Stimulated activated naive CD8-positive, alpha-beta T cell treated with anti-CD3 and anti-CD28 coated beads, Interleukin-15, amount 100 ng/mL, for 72 hours (primary cell): ENCODE measurements at regions not wholly inside any gene's neighbourhood (a gene's known extent, or its start where the extent isn't known, plus 50 kb on each side); places are given as distances from the start of the nearest gene placed in this dataset.

Source experiments
- ATAC-seq: fragments of 150-1000 bp; cut with Tn5 transposase; 2 replicates; pipeline ENCODE4 v1.10.0; 2021; ENCODE audit warnings: mild to moderate bottlenecking, moderate library complexity
- DNase-seq, 2 donors: peaks; one replicate each; pipeline ENCODE4 v3.0.0; 2021 to 2022
- H3K27ac Mint-ChIP-seq, 2 donors: one replicate each; pipeline ENCODE4 v1.8.0; 2022; ENCODE audit warnings: mild to moderate bottlenecking in 2 of 2, mixed read lengths in 2 of 2, moderate library complexity in 2 of 2
- H3K27me3 Mint-ChIP-seq: one replicate; pipeline ENCODE4 v1.8.0; 2022; ENCODE audit warnings: mixed read lengths
- H3K4me1 Mint-ChIP-seq: one replicate; pipeline ENCODE4 v1.8.0; 2022; ENCODE audit warnings: mild to moderate bottlenecking, mixed read lengths
- H3K4me3 Mint-ChIP-seq, 2 donors: one replicate each; pipeline ENCODE4 v1.8.0; 2022; ENCODE audit warnings: mild to moderate bottlenecking in 2 of 2, mixed read lengths in 2 of 2, moderate library complexity in 1 of 2
- H3K9me3 Mint-ChIP-seq, 2 donors: one replicate each; pipeline ENCODE4 v1.8.0; 2022; ENCODE audit warnings: mixed read lengths in 2 of 2

DNA sequence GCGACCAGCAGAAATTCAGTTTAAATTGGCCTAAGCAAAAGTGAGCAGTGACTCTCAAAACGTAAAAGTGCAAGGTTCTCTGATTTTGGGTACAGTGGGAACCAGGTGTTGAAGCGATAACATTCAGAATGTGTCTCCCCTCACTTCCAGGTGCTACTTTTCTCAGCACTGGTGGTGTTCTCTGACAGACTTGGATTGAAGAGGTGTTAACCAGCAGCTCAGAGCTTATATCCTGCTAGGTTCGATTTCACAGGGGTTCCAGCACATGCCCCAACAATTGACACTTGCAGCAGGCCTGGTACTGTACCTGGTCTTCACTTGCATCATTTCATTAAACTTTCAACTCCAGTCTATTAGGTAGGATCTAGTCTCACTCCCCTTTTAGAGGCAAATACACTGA, 680.2 kb downstream of the VRK1 start:
- no peak for DNase-seq
- Mint-ChIP-seq H3K4me1 (no peaks in the 10 kb centered on the region), H3K4me3 (no peak overlapping the region), H3K27ac (no peak overlapping the region), H3K27me3 (no peaks in the 10 kb centered on the region), H3K9me3 (peaks cover 0 to 5% of the 10 kb centered on the region in 2 donors)
- ATAC-seq: no peak

GRCh38 chr14:97485201-97485600, 688.0 kb downstream of the VRK1 start:
- H3K9me3 Mint-ChIP-seq: no peaks in the 10 kb centered on the region
- DNase-seq (no peak), ATAC-seq (no peak)
- H3K27ac Mint-ChIP-seq: no peak overlapping the region
- H3K4me3 Mint-ChIP-seq: no peak overlapping the region
- H3K4me1 Mint-ChIP-seq: peaks cover 6% of the 10 kb centered on the region
- H3K27me3 Mint-ChIP-seq: no peaks in the 10 kb centered on the region

DNA sequence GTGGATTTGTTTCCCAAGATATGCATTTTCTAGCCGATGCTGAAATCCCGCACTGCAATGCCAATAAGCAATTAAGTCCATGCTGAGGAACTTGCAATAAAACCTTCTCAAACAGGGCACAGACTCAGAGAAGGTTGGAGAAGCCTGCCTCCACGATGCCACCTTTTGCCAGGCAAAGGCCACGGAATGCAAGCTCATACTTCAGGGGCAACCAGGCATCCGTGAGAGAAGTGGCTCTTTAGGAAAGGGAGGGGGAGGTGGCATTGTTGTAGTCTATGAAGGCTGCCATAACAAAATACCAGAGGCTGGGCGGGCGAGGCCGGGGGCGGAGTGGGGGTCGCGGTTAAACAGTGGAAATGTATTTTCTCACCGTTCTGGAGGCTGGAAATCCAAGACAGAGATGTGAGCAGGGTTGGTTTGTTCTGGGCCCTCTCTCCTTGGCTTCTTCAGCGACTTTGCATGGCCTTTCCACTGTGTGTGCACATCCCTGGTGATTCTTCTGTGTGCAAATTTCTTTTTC, 689.5 kb downstream of the VRK1 start:
- Mint-ChIP-seq H3K27ac (peak overlapping the region in 1 of 2 donors; percentile 68), H3K27me3 (no peaks in the 10 kb centered on the region), H3K4me1 (peaks cover 6% of the 10 kb centered on the region), H3K4me3 (no peak overlapping the region), H3K9me3 (no peaks in the 10 kb centered on the region)
- no peak for DNase-seq
- ATAC-seq: no peak

GRCh38 chr14:97489750-97490149, 692.6 kb downstream of the VRK1 start:
- Mint-ChIP-seq H3K9me3 (peaks cover 10 to 15% of the 10 kb centered on the region in 2 donors), H3K27me3 (no peaks in the 10 kb centered on the region), H3K4me3 (no peak overlapping the region), H3K4me1 (peaks cover 2% of the 10 kb centered on the region), H3K27ac (no peak overlapping the region)
- no peak for ATAC-seq
- no peak for DNase-seq

GRCh38 chr14:97490521-97491070, 693.4 kb downstream of the VRK1 start:
- ATAC-seq (no peak), DNase-seq (no peak)
- peaks cover 10 to 15% of the 10 kb centered on the region in 2 donors for H3K9me3 Mint-ChIP-seq
- H3K27me3 Mint-ChIP-seq: no peaks in the 10 kb centered on the region
- no peaks in the 10 kb centered on the region for H3K4me1 Mint-ChIP-seq
- H3K27ac Mint-ChIP-seq: no peak overlapping the region
- no peak overlapping the region for H3K4me3 Mint-ChIP-seq

GRCh38 chr14:97491697-97492096, 694.5 kb downstream of the VRK1 start:
- no peak overlapping the region for H3K27ac Mint-ChIP-seq
- peaks cover 10 to 15% of the 10 kb centered on the region in 2 donors for H3K9me3 Mint-ChIP-seq
- no peaks in the 10 kb centered on the region for H3K4me1 Mint-ChIP-seq
- H3K4me3 Mint-ChIP-seq: no peak overlapping the region
- no peak for DNase-seq
- ATAC-seq: no peak
- H3K27me3 Mint-ChIP-seq: no peaks in the 10 kb centered on the region

DNA sequence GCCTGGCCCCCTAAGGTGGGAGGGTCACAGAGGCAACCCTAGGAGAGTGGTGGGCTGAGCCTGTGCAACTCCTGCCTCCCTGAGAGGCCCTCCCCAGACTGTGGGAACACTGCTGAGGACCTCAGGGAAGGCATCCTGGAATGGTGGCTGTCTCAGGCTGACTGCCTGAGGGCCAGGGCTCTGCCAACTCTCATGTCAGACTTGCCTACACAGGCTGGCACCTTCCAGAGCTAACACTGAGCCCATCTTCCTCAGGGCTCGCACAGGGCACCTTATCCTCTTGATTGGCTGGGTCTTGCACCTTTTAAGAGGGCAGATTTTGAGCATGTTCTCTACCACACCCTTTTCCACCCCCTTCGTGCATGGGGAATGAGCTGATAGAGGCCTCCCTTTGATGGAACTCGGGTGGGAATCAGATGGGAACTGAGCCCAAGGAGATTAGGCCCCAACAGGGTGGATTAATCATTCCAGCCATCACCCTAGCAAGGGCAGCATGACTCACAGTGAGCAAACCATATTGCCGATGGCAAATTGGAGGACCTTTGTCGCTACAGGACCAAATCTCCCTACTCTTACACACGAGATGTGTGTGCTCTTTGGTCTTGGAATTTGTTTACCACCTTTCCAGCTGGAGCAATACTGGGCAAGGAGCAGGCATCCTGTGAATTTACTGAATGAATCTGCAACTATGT, 702.8 kb downstream of the VRK1 start:
- no peak overlapping the region for H3K4me3 Mint-ChIP-seq
- ATAC-seq (no peak), DNase-seq (no peak)
- H3K4me1 Mint-ChIP-seq: no peaks in the 10 kb centered on the region
- H3K27ac Mint-ChIP-seq: no peak overlapping the region
- peaks cover 0 to 7% of the 10 kb centered on the region in 2 donors for H3K9me3 Mint-ChIP-seq
- H3K27me3 Mint-ChIP-seq: no peaks in the 10 kb centered on the region

DNA sequence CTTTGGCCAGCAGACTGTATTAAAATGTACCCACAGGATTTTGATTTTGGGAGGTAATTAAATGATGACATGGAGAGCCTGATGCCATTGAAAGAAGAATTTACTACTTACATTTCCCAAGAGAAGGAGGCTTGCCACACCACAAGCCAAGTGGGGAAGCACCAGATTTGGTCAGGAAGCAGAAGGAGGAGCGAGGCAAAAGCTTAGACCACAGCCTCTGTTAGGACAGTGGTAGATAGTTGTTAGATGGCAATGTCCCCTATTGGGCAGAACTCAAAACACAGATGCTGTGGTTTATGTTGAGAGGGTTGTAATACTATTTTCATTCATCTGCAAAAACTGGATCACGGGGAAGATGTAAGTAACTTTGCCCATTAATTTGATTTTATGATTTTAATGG, 709.4 kb downstream of the VRK1 start:
- Mint-ChIP-seq H3K4me1 (no peaks in the 10 kb centered on the region), H3K4me3 (no peak overlapping the region), H3K9me3 (peaks cover 20 to 27% of the 10 kb centered on the region in 2 donors), H3K27ac (no peak overlapping the region), H3K27me3 (no peaks in the 10 kb centered on the region)
- no peak for DNase-seq
- ATAC-seq: no peak

GRCh38 chr14:97513891-97514290, 716.7 kb downstream of the VRK1 start:
- Mint-ChIP-seq H3K27me3 (no peaks in the 10 kb centered on the region), H3K27ac (no peak overlapping the region)

DNA sequence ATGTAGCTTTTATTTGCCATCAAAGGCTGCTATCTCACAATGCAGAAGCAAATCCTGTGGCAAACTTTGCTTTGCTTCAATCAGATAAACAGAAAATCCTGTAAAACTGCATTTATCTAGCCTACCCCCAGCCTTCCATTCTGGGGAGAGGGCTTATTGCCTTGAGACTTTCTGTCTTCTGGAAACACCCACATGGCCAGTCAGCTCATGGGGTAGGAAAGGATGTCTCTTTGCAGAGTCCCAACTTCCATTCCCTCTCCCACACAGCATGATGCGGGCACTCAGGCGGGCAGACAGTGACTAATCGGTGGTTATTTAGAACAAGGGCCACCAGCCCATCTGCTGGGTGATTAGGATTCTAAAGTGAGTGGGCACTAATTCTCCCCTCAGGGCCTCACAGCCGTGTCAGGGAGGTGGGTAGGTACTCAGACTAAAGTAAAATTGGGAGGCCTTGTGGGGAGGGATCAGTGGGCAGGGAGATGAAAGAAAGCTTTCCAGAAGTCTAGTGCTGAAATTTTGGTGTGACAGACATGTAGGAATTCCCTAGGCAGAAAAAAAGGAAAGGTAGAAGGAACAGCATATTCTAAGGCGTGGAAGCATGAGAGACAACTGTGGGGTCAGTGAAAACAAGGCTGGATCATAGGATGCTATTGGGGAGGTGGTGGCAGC, 720.5 kb downstream of the VRK1 start:
- DNase-seq (no peak), ATAC-seq (no peak)
- H3K4me1 Mint-ChIP-seq: peaks cover 4% of the 10 kb centered on the region
- no peak overlapping the region for H3K4me3 Mint-ChIP-seq
- peaks cover 6 to 7% of the 10 kb centered on the region in 2 donors for H3K9me3 Mint-ChIP-seq
- H3K27ac Mint-ChIP-seq: no peak overlapping the region
- H3K27me3 Mint-ChIP-seq: no peaks in the 10 kb centered on the region

More at GRCh38 chr14:97513891-97514290, 716.7 kb downstream of the VRK1 start:
- H3K9me3 Mint-ChIP-seq: peaks cover 9% of the 10 kb centered on the region in 2 donors
- ATAC-seq: no peak
- no peak overlapping the region for H3K4me3 Mint-ChIP-seq
- no peak for DNase-seq
- H3K4me1 Mint-ChIP-seq: peaks cover 4% of the 10 kb centered on the region

DNA sequence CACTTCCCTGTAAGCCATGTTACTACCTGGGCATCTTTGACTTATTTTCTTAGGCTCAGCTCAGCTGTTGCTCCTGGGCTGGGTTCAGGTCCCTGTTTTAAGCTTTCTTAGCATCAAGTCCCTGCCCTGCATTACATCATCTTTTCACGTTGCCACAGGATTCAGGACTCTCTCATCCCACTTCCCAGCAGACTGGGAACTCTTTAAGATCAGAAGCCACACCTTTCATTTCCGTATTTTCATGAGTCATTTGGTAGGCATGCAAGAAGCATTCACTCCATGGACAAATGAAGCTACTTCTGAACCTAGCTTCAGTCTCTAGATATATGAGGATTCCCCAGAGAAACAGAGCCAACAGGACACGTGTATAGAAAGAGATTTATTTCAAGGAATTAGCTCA, 726.8 kb downstream of the VRK1 start:
- Mint-ChIP-seq H3K9me3 (peaks cover 8 to 10% of the 10 kb centered on the region in 2 donors), H3K27me3 (no peaks in the 10 kb centered on the region), H3K4me1 (peaks cover 8% of the 10 kb centered on the region), H3K4me3 (no peak overlapping the region), H3K27ac (peak overlapping the region in 1 of 2 donors; percentile 32)
- ATAC-seq (no peak), DNase-seq (no peak)

- DNase-seq (no peak), ATAC-seq (no peak)
- Mint-ChIP-seq H3K9me3 (peaks cover 8 to 10% of the 10 kb centered on the region in 2 donors), H3K4me1 (peaks cover 8% of the 10 kb centered on the region), H3K4me3 (peak overlapping the region in 1 of 2 donors; percentile 32), H3K27me3 (no peaks in the 10 kb centered on the region), H3K27ac (peak overlapping the region; percentile 61 to 63)
Observed at GRCh38 chr14:97524589-97525319, 727.6 kb downstream of the VRK1 start.

DNA sequence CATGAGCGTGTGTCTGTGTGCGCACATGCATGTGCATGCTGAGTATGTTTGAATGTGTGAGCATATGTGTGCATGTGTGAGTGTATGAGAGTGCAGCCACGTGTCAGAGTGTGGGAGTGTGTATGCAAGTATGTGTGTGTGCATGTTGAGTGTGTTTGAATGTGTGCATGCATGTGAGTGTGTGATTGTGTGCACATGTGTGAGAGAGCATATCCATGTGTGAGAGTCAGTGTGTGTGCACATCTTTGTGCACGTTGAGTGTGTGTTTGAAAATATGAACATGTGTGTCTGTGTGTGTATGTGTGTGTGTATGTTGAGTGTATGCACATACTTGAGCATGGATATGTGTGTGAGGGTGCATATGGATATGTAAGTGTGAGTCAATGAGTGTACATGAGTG, 730.8 kb downstream of the VRK1 start:
- no peak overlapping the region for H3K27ac Mint-ChIP-seq
- DNase-seq (no peak), ATAC-seq (no peak)
- H3K4me3 Mint-ChIP-seq: no peak overlapping the region
- H3K27me3 Mint-ChIP-seq: no peaks in the 10 kb centered on the region
- H3K9me3 Mint-ChIP-seq: peaks cover 0 to under 1% of the 10 kb centered on the region in 2 donors
- peaks cover 8% of the 10 kb centered on the region for H3K4me1 Mint-ChIP-seq

DNA sequence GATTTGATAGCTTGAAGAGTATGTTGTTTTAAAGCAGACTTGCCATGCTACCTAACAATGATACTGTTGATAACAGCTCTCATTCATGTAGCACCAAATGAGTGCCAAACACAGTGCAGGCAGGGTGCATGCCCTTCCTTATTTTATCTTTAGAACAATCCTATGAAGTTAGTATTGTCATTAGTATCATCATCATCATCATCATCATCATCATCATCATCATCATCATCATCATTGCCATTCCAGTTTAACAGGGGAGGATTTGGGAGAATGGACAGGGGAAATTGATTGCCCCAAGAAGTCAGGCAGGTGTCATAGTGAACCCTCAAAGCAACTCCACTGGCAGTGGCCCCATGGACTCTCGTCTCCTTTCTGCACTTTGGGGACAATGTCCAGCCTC, 734.9 kb downstream of the VRK1 start:
- Mint-ChIP-seq H3K9me3 (peaks cover 0 to 9% of the 10 kb centered on the region in 2 donors), H3K27me3 (no peaks in the 10 kb centered on the region), H3K4me1 (no peaks in the 10 kb centered on the region), H3K4me3 (no peak overlapping the region), H3K27ac (no peak overlapping the region)
- DNase-seq: no peak
- no peak for ATAC-seq

GRCh38 chr14:97536421-97536820, 739.2 kb downstream of the VRK1 start:
- no peaks in the 10 kb centered on the region for H3K27me3 Mint-ChIP-seq
- H3K4me3 Mint-ChIP-seq: no peak overlapping the region
- no peak for ATAC-seq

More at GRCh38 chr14:97536421-97536820, 739.2 kb downstream of the VRK1 start:
- H3K27ac Mint-ChIP-seq: peak overlapping the region in 1 of 2 donors; percentile 49
- DNase-seq: no peak
- peaks cover 0 to 9% of the 10 kb centered on the region in 2 donors for H3K9me3 Mint-ChIP-seq
- no peaks in the 10 kb centered on the region for H3K4me1 Mint-ChIP-seq
